ENCODE measurements at regions not wholly inside any gene's neighbourhood (a gene's known extent, or its start where the extent isn't known, plus 50 kb on each side); places are given as distances from the start of the nearest gene placed in this dataset.
"Not testable (repeated sequence)": the region's sequence is repeated elsewhere in the genome, so short reads cannot be mapped to it uniquely, and the experiment has no call there.

GRCh38 chr7:34577934-34578333 lies 80.1 kb upstream of the NPSR1 start:
- not testable (repeated sequence) for TF ChIP-seq CTCF (IDR thresholded peaks at IDR 0.05; ENCODE audit: low read depth, low read length); EZH2phosphoT487 (IDR thresholded peaks at IDR 0.05; ENCODE audit: low read depth)
